ENCODE measurements at regions not wholly inside any gene's neighbourhood (a gene's known extent, or its start where the extent isn't known, plus 50 kb on each side); places are given as distances from the start of the nearest gene placed in this dataset.

DNA sequence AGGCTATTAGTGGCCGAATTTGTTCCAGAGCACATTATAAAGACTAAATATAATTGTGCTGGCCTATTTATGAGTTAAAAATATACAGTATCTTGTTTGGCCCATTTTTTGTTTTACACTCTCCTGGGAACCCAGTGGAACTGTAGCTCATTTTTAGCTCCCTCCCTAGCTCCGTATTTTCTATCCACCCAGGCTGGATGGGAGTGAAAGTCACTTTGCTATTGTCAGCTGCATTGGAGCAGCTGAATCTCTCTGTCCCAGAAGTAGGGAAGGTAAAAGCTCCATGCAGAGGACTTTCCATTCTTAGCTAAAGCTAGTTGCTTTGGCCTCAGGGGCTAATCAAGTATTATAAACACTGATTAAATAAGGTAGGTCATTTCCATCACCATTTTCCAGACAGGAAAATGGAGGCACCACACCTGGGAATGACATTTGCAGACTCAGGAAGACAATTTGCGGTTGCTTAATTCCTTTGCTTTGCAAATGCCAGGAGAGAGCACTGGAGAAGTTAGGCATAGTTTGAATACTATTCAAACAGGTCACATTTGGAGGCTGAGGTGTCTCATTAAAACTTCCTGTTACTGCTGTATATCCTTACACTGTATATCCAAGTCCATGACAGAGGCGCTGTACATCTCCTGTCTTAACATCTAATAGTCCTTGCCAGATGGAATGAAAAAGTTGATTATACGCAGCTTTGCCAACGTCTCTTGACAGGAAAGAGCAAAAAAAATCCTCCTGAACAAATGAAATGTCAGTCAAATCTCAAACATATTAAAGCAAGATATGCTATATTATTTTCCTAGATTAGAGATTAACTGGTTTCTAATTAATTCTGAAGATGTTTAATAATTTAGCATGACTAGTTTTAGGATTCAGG is 338.1 kb upstream of the KIRREL3 start:
- no peaks in the 10 kb centered on the region for H3K36me3 ChIP-seq (ENCODE audit: control insufficient read depth in 4 of 4, insufficient read depth in 4 of 4, low read length in 4 of 4)
- 80 to 88% methylated on average over 6 of the region's 6 CpGs for WGBS, 2 donors
- ATAC-seq (ENCODE audit: insufficient read depth, low FRiP score): no peak
- H3K4me3 ChIP-seq: no peak overlapping the region
- H3K4me1 ChIP-seq (ENCODE audit: control insufficient read depth in 5 of 5, insufficient read depth in 5 of 5, low read length in 5 of 5): no peaks in the 10 kb centered on the region
- no peaks in the 10 kb centered on the region for H3K27me3 ChIP-seq (ENCODE audit: control insufficient read depth in 3 of 3, insufficient read depth in 3 of 3, low read length in 2 of 3)
- H3K9me3 ChIP-seq (ENCODE audit: control insufficient read depth in 4 of 4, insufficient read depth in 3 of 4, low read length in 3 of 4): no peaks in the 10 kb centered on the region
- no peak for TF ChIP-seq CTCF (IDR thresholded peaks at IDR 0.05; ENCODE audit: control extremely low read depth, extremely low read depth)
- H3K9ac ChIP-seq (ENCODE audit: insufficient read depth in 1 of 2, low read length in 2 of 2): no peak overlapping the region
- no peak for DNase-seq
- H3K27ac ChIP-seq (ENCODE audit: low read depth in 1 of 2, low read length in 1 of 2): no peak overlapping the region

GRCh38 chr11:127334466-127334865 is 333.9 kb upstream of the KIRREL3 start:
- ATAC-seq (ENCODE audit: insufficient read depth, low FRiP score) (no peak), DNase-seq (no peak)
- no peak overlapping the region for H3K27ac ChIP-seq (ENCODE audit: low read depth in 1 of 2, low read length in 1 of 2)
- no peak overlapping the region for H3K9ac ChIP-seq (ENCODE audit: insufficient read depth in 1 of 2, low read length in 2 of 2)
- no peak for TF ChIP-seq CTCF (IDR thresholded peaks at IDR 0.05; ENCODE audit: control extremely low read depth, extremely low read depth)
- H3K4me1 ChIP-seq (ENCODE audit: control insufficient read depth in 5 of 5, insufficient read depth in 5 of 5, low read length in 5 of 5): no peaks in the 10 kb centered on the region
- H3K36me3 ChIP-seq (ENCODE audit: control insufficient read depth in 4 of 4, insufficient read depth in 4 of 4, low read length in 4 of 4): no peaks in the 10 kb centered on the region
- no peaks in the 10 kb centered on the region for H3K9me3 ChIP-seq (ENCODE audit: control insufficient read depth in 4 of 4, insufficient read depth in 3 of 4, low read length in 3 of 4)
- WGBS, 2 donors: 62 to 69% methylated on average over 1 of the region's 1 CpG
- H3K4me3 ChIP-seq: no peak overlapping the region
- H3K27me3 ChIP-seq (ENCODE audit: control insufficient read depth in 3 of 3, insufficient read depth in 3 of 3, low read length in 2 of 3): no peaks in the 10 kb centered on the region

- H3K27ac ChIP-seq (ENCODE audit: low read depth in 1 of 2, low read length in 1 of 2): no peak overlapping the region
- no peaks in the 10 kb centered on the region for H3K27me3 ChIP-seq (ENCODE audit: control insufficient read depth in 3 of 3, insufficient read depth in 3 of 3, low read length in 2 of 3)
- no peaks in the 10 kb centered on the region for H3K9me3 ChIP-seq (ENCODE audit: control insufficient read depth in 4 of 4, insufficient read depth in 3 of 4, low read length in 3 of 4)
- no peak overlapping the region for H3K9ac ChIP-seq (ENCODE audit: insufficient read depth in 1 of 2, low read length in 2 of 2)
- 82 to 90% methylated on average over 2 of the region's 2 CpGs for WGBS, 2 donors
- no peaks in the 10 kb centered on the region for H3K4me1 ChIP-seq (ENCODE audit: control insufficient read depth in 5 of 5, insufficient read depth in 5 of 5, low read length in 5 of 5)
- ATAC-seq (ENCODE audit: insufficient read depth, low FRiP score): no peak
- no peak overlapping the region for H3K4me3 ChIP-seq
- no peak for DNase-seq
- no peak for TF ChIP-seq CTCF (IDR thresholded peaks at IDR 0.05; ENCODE audit: control extremely low read depth, extremely low read depth)
- H3K36me3 ChIP-seq (ENCODE audit: control insufficient read depth in 4 of 4, insufficient read depth in 4 of 4, low read length in 4 of 4): no peaks in the 10 kb centered on the region
Measured at GRCh38 chr11:127332896-127333295, 332.3 kb upstream of the KIRREL3 start.
